ENCODE measurements at regions not wholly inside any gene's neighbourhood (a gene's known extent, or its start where the extent isn't known, plus 50 kb on each side); places are given as distances from the start of the nearest gene placed in this dataset.
"Not testable (repeated sequence)": the region's sequence is repeated elsewhere in the genome, so short reads cannot be mapped to it uniquely, and the experiment has no call there.

- no peak overlapping the region for H3K27ac ChIP-seq
- no peak for TF ChIP-seq CTCF (conservative IDR thresholded peaks at IDR 0.05)
Observed at GRCh38 chr5:155554500-155554899, 540.9 kb downstream of the KIF4B start.

DNA sequence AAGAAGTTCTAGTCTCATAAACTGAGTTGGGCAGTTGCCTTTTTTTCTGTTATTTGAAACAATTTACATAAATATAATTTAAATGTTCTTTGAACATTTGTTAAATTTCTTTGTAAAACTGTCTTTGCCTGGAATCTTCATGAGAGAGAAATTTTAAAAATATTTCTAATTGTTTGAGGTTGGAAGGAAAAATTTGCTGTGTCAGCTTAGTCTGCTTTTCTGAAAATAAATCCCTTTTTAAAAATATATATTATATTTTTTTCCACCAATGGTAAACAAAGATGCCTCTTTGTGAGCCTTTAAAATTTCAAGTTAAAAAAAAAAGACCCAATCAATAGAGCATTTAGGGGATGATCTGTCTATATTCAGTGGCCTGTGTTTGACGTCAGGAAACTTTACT is 542.7 kb downstream of the KIF4B start:
- no peak for TF ChIP-seq CTCF (conservative IDR thresholded peaks at IDR 0.05)
- no peak overlapping the region for H3K27ac ChIP-seq

DNA sequence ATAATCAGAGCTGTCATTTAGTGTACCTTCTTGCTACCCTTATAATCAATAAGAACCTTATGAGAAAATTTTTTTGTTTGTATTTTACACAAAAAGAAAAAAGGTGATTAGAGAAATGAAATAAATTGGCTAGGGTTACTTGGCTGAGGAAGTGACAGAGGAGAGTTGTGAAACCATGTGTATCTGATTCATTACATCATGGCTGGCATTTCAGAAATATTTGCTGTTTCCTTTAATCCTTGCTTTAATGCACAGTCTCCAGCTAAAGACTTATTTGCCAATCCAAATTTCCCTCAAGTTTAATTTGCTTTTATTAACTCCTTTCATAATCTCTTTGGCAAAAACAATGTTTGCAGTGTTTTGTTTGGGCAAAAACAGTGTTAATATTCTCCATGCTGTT is 543.1 kb downstream of the KIF4B start:
- no peak for TF ChIP-seq CTCF (conservative IDR thresholded peaks at IDR 0.05)
- no peak overlapping the region for H3K27ac ChIP-seq

- TF ChIP-seq CTCF (conservative IDR thresholded peaks at IDR 0.05) = no peak
Observed at GRCh38 chr5:155562158-155562557, 548.6 kb downstream of the KIF4B start.

DNA sequence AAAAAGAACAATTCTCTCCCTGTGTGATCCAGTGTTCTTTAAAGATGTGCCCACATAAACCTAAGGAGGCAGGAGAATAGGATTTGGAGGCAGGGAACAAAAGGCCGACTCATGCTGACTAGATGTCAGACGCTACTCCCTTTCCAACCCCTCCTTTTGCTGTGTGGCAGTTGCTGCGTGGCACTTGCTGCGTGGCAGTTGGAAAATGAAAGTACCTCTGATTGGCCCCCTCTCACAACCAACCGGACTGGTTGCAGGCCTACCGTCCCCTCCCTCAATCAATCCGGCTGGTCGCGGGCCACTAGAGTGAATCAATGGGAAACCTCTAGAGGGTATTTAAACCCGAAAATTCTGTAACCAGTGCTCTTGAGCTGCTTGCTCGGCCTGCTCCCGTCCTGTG is 551.0 kb downstream of the KIF4B start:
- no peak for TF ChIP-seq CTCF (conservative IDR thresholded peaks at IDR 0.05)

More at GRCh38 chr5:155562158-155562557, 548.6 kb downstream of the KIF4B start:
- no peak overlapping the region for H3K27ac ChIP-seq

GRCh38 chr5:155575861-155576260 is 562.3 kb downstream of the KIF4B start:
- no peak for TF ChIP-seq CTCF (conservative IDR thresholded peaks at IDR 0.05)
- H3K27ac ChIP-seq = no peak overlapping the region

More for the DNA sequence above, 551.0 kb downstream of the KIF4B start:
- H3K27ac ChIP-seq = no peak overlapping the region

- H3K27ac ChIP-seq = not testable (repeated sequence)
Observed at GRCh38 chr5:155586808-155587207, 573.3 kb downstream of the KIF4B start.

DNA sequence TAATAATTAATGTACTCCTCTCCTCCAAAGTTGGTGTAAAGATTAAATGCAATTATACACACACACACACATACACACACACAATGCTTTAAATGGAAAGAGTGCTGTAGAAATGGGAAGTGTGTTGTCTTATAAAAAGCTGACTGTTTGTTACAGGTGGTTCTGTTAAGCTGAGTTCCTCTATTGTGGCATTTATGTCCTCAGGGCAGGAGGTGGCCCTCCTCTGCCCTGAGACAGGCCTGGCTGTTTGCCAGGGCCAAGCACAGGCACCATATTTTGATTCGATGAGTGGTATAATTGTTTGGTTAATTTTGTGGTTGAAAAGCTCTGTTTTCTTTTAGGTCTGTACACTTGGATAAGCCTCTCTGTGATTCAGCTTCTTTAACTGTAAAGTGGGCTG is 573.9 kb downstream of the KIF4B start:
- no peak overlapping the region for H3K27ac ChIP-seq
- no peak for TF ChIP-seq CTCF (conservative IDR thresholded peaks at IDR 0.05)
